SK-N-SH (cell line): ENCODE measurements at regions not wholly inside any gene's neighbourhood (a gene's known extent, or its start where the extent isn't known, plus 50 kb on each side); places are given as distances from the start of the nearest gene placed in this dataset.

Experiments
- CTCF ChIA-PET: fragments of 300-600, 350-600 bp; formaldehyde crosslinking; extraction: SDS; loops from one replicate; lab custom pipeline; 2021; lab: Yijun Ruan, JAX
- POLR2A ChIA-PET: fragments of 350-600 bp; sonication (Branson Sonifier 250); formaldehyde crosslinking; extraction: SDS; loops from one replicate; lab custom pipeline; 2020; ENCODE audit warnings: antibody characterized with exemption, inconsistent platforms; lab: Yijun Ruan, JAX
- DNase-seq: peaks from one replicate; pipeline ENCODE4 v3.0.0; 2012
- H2AFZ ChIP-seq: fragments of 200-600 bp; sonication (generic); 2 replicates; pipeline ENCODE4 v1.8.1; 2016; ENCODE audit warnings: antibody characterized with exemption, mild to moderate bottlenecking, low read depth
- H3F3A ChIP-seq: fragments of 200-600 bp; sonication (generic); replicated peaks from 2 replicates; pipeline ENCODE3; 2016; ENCODE audit warnings: antibody characterized with exemption, mild to moderate bottlenecking; ENCODE audit not compliant: insufficient read depth
- H3K27ac ChIP-seq, 2 experiments: fragments of 200-500 bp in 1 of 2; fragments of 200-600 bp in 1 of 2; sonication (Bioruptor generic) in 1 of 2; sonication (generic), shearing (Covaris generic) in 1 of 2; 2 replicates each; pipeline versions ENCODE4 v1.5.1 to v1.6.1; 2014 to 2016; ENCODE audit warnings: low read depth in 2 of 2, inconsistent platforms in 1 of 2, low read length in 1 of 2, mild to moderate bottlenecking in 1 of 2, mixed read lengths in 1 of 2
- H3K27me3 ChIP-seq: fragments of 200-600 bp; sonication (generic), shearing (Covaris generic); 2 replicates; pipeline ENCODE4 v1.6.1; 2016; ENCODE audit warnings: mixed run types; ENCODE audit not compliant: insufficient read depth
- H3K36me3 ChIP-seq, 2 experiments: fragments of 200-500 bp in 1 of 2; fragments of 200-600 bp in 1 of 2; sonication (Bioruptor generic) in 1 of 2; sonication (generic) in 1 of 2; replicated peaks in 1 of 2; 2 replicates each; pipeline versions ENCODE3 to v1.5.1; 2014 to 2016; ENCODE audit warnings: low read length in 1 of 2, mild to moderate bottlenecking in 1 of 2; ENCODE audit not compliant: insufficient read depth in 2 of 2, control insufficient read depth in 1 of 2
- H3K4me1 ChIP-seq, 2 experiments: fragments of 200-500 bp in 1 of 2; fragments of 200-600 bp in 1 of 2; sonication (Bioruptor generic) in 1 of 2; sonication (generic), shearing (Covaris generic) in 1 of 2; 2 replicates each; pipeline versions ENCODE4 v1.5.1 to v1.6.1; 2014 to 2016; ENCODE audit warnings: low read depth in 1 of 2, low read length in 1 of 2, mixed run types in 1 of 2; ENCODE audit not compliant: insufficient read depth in 2 of 2, control insufficient read depth in 1 of 2
- H3K4me2 ChIP-seq: fragments of 200-600 bp; sonication (generic), shearing (Covaris generic); 2 replicates; pipeline ENCODE4 v1.6.1; 2017; ENCODE audit warnings: mixed run types
- H3K4me3 ChIP-seq, 2 experiments: fragments of 200-500 bp in 1 of 2; fragments of 200-600 bp in 1 of 2; sonication (Bioruptor generic) in 1 of 2; sonication (generic), shearing (Covaris generic) in 1 of 2; 2 replicates each; pipeline versions ENCODE4 v1.5.1 to v1.8.1; 2014 to 2016; ENCODE audit warnings: low read depth in 2 of 2, inconsistent platforms in 1 of 2, low read length in 1 of 2, mild to moderate bottlenecking in 1 of 2, mixed read lengths in 1 of 2, moderate library complexity in 1 of 2
- H3K79me2 ChIP-seq: fragments of 200-600 bp; sonication (generic); 2 replicates; pipeline ENCODE4 v1.8.1; 2017; ENCODE audit warnings: mild to moderate bottlenecking; ENCODE audit not compliant: insufficient read depth
- H3K9ac ChIP-seq: fragments of 200-600 bp; sonication (generic); 2 replicates; pipeline ENCODE4 v1.6.1; 2017; ENCODE audit warnings: mixed run types
- H3K9me2 ChIP-seq: fragments of 200-600 bp; sonication (generic); 2 replicates; pipeline ENCODE4 v1.6.1; 2017; ENCODE audit warnings: mixed run types
- H3K9me3 ChIP-seq: fragments of 200-600 bp; sonication (generic); 2 replicates; pipeline ENCODE4 v1.6.1; 2017; ENCODE audit warnings: mixed run types, mild to moderate bottlenecking, moderate library complexity
- H4K20me1 ChIP-seq: fragments of 200-600 bp; sonication (generic); 2 replicates; pipeline ENCODE4 v1.6.1; 2017; ENCODE audit warnings: mild to moderate bottlenecking, mixed run types; ENCODE audit not compliant: insufficient read depth
- CHD2 ChIP-seq: fragments of 150-350 bp; IDR thresholded peaks from 2 replicates; pipeline ENCODE4 v1.6.1; 2018; ENCODE audit warnings: low read length; ENCODE audit not compliant: partially characterized antibody
- CTCF ChIP-seq: fragments of 200-600 bp; sonication (generic); IDR thresholded peaks from 2 replicates; pipeline ENCODE4 v1.6.1; 2017; ENCODE audit warnings: antibody characterized with exemption, mild to moderate bottlenecking, moderate library complexity
- EZH2phosphoT487 ChIP-seq: fragments of 200-600 bp; sonication (generic); IDR thresholded peaks from 2 replicates; pipeline ENCODE4 v1.6.1; 2017; ENCODE audit warnings: low read depth, mixed run types, mild to moderate bottlenecking, antibody characterized with exemption, moderate library complexity, borderline replicate concordance
- FOXJ3 ChIP-seq: sonication (generic); formaldehyde crosslinking; IDR thresholded peaks from 2 replicates; pipeline ENCODE4 v1.5.1; 2020; ENCODE audit warnings: mild to moderate bottlenecking, missing genetic modification reagents
- GATA2 ChIP-seq: sonication (generic); formaldehyde crosslinking; IDR thresholded peaks from 2 replicates; pipeline ENCODE4 v1.5.0; 2020; ENCODE audit warnings: mild to moderate bottlenecking, missing genetic modification reagents
- IRF3 ChIP-seq: fragments of 150-350 bp; IDR thresholded peaks from 2 replicates; pipeline ENCODE4 v1.6.1; 2016; ENCODE audit warnings: mild to moderate bottlenecking, low read depth, low read length
- JUND ChIP-seq: IDR thresholded peaks from 2 replicates; pipeline ENCODE4 v1.4.0; 2012
- MXI1 ChIP-seq: IDR thresholded peaks from 2 replicates; pipeline ENCODE4 v1.6.1; 2012; ENCODE audit warnings: mild to moderate bottlenecking, low read depth, low read length, improper control_type of control experiment
- NFIC ChIP-seq: IDR thresholded peaks from 2 replicates; pipeline ENCODE4 v1.4.0; 2012; ENCODE audit warnings: borderline replicate concordance
- POLR2AphosphoS5 ChIP-seq: IDR thresholded peaks from 2 replicates; pipeline ENCODE4 v1.6.1; 2012; ENCODE audit warnings: low read depth, low read length
- RAD21 ChIP-seq: IDR thresholded peaks from 2 replicates; pipeline ENCODE4 v1.6.1; 2012; ENCODE audit warnings: mild to moderate bottlenecking, low read length
- RCOR1 ChIP-seq: fragments of 150-350 bp; IDR thresholded peaks from 2 replicates; pipeline ENCODE4 v1.6.1; 2017; ENCODE audit warnings: antibody characterized with exemption, low read length
- RXRA ChIP-seq: IDR thresholded peaks from 2 replicates; pipeline ENCODE4 v1.4.0; 2012; ENCODE audit warnings: low read depth, mild to moderate bottlenecking, borderline replicate concordance
- SMC3 ChIP-seq: IDR thresholded peaks from 2 replicates; pipeline ENCODE4 v1.6.1; 2012; ENCODE audit warnings: low read depth, low read length, improper control_type of control experiment
- TAF1 ChIP-seq: IDR thresholded peaks from 2 replicates; pipeline ENCODE4 v1.6.1; 2012; ENCODE audit warnings: low read depth, mild to moderate bottlenecking, low read length, moderate library complexity, borderline replicate concordance
- TEAD4 ChIP-seq: IDR thresholded peaks from 2 replicates; pipeline ENCODE4 v1.4.0; 2012; ENCODE audit warnings: mild to moderate bottlenecking, borderline replicate concordance; ENCODE audit not compliant: insufficient read depth
- USF1 ChIP-seq: IDR thresholded peaks from 2 replicates; pipeline ENCODE4 v1.4.0; 2012; ENCODE audit warnings: low read depth, borderline replicate concordance
- YY1 ChIP-seq: IDR thresholded peaks from 2 replicates; pipeline ENCODE4 v1.4.0; 2012; ENCODE audit warnings: low read depth, mild to moderate bottlenecking
- WGBS: methylation state at CpG from one replicate; pipeline ENCODE4 v1.1.6; 2017; ENCODE audit warnings: low lambda C conversion rate; 5-methylcytosine and 5-hydroxymethylcytosine counted together
- TF ChIP-seq, protein P1 (sequence below): fragments of 150-350 bp; IDR thresholded peaks from 2 replicates; pipeline ENCODE4 v1.6.1; 2017; ENCODE audit warnings: antibody characterized with exemption, low read length, low read depth, borderline replicate concordance
- TF ChIP-seq, protein P2 (sequence below): IDR thresholded peaks from 2 replicates; pipeline ENCODE4 v1.4.0; 2012; ENCODE audit warnings: low read depth

DNA sequence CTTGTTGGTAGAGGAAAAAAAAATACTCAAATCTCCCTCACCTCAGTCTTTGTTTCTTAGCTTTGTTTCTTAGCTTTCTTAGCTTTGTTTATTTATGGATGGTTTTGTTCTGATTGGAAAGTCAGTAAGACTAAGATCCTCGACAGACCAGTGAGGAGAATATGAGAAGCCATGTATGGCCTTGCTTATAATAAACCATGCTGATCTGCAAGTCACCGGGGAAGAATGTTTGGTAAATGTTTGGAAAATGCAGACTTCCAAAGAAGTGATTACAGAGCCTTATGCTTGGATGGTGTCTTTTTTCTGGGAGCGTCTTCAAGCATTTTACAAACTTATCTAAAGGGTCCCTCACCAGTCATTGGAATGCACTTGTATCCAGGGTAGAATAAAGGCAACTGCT, 90.1 kb upstream of the NOCT start:
- ChIA-PET CTCF (interaction anchor here (1.1 to 1.4 kb wide), 3 partner anchors 13 to 105 kb away, joined by 3 to 8 read pairs (median 4); no protein-coding TSS in a partner anchor), POLR2A (no interaction called here)
- Histone ChIP-seq H3K9me3 (no peaks in the 10 kb centered on the region), H3K4me1 (peaks cover 0 to 4% of the 10 kb centered on the region in 2 experiments; a peak in 2 of 4 replicates), H3K9ac (no peak overlapping the region), H4K20me1 (no peaks in the 10 kb centered on the region), H3F3A (no peaks in the 10 kb centered on the region), H2AFZ (no peak overlapping the region), H3K4me3 (no peak overlapping the region), H3K36me3 (no peaks in the 10 kb centered on the region), H3K79me2 (no peaks in the 10 kb centered on the region), H3K9me2 (no peaks in the 10 kb centered on the region), H3K4me2 (no peak overlapping the region), H3K27me3 (no peaks in the 10 kb centered on the region), H3K27ac (no peak overlapping the region)
- no peak for DNase-seq
- no peak for TF ChIP-seq NFIC
- no peak for TF ChIP-seq CHD2
- TF ChIP-seq JUND, result no peak
- no peak for TF ChIP-seq POLR2AphosphoS5
- no peak for TF ChIP-seq MXI1
- TF ChIP-seq TEAD4, result no peak
- no peak for TF ChIP-seq IRF3
- no peak for TF ChIP-seq TAF1
- WGBS, result 92% methylated on average over 3 of the region's 3 CpGs

DNA sequence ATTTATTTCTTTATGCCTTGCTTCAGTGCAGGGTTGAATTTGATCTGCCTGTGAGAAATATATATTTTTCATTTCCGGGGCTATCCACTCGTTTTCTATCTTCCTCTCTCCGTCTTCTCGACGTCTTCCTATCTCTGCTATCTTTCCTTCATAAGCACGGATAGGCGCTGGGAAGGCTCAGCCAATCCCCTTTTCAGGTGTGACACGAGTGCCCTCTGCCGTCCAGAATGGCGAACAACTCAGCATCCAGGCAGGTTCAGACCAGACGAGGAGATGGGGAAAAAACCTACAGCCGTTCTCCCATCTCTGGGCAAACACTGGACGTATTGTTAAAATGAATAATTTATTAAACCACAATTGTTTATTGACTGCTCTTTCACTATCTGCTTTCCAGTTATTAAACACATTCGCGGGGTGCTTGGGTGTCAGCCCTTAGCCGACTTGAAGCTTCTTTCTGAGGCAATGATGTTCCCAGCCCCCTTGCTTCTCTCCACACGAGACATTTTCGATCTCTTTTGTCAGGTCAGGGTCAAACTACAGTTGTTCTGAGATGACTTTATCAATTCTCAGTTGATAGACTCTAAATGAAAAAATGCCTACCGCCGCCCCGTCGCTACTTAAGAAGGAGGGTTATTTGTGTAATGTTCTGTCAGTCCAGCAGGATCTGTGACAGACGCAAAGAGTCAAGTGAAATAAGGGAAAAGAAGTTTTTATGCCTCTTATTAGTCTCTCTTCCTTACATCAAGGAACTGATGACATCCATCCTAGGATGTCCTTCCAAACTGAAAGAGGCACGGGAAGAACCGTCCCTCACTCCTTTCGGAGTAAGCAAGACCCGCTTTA, 96.3 kb upstream of the NOCT start:
- H3K9ac ChIP-seq, result no peak overlapping the region
- 42% methylated on average over 27 of the region's 27 CpGs for WGBS
- TF ChIP-seq YY1, result no peak
- peak; percentile 42 for TF ChIP-seq CHD2
- TF ChIP-seq, protein P1, sequence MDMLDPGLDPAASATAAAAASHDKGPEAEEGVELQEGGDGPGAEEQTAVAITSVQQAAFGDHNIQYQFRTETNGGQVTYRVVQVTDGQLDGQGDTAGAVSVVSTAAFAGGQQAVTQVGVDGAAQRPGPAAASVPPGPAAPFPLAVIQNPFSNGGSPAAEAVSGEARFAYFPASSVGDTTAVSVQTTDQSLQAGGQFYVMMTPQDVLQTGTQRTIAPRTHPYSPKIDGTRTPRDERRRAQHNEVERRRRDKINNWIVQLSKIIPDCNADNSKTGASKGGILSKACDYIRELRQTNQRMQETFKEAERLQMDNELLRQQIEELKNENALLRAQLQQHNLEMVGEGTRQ, result no peak
- TF ChIP-seq IRF3, result no peak
- peak; percentile 97 for TF ChIP-seq RAD21
- TF ChIP-seq JUND, result no peak
- TF ChIP-seq, protein P2, sequence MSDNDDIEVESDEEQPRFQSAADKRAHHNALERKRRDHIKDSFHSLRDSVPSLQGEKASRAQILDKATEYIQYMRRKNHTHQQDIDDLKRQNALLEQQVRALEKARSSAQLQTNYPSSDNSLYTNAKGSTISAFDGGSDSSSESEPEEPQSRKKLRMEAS, result no peak
- TF ChIP-seq RXRA, result no peak
- no peak for TF ChIP-seq EZH2phosphoT487
- TF ChIP-seq GATA2 (CRISPR knock-in tag), result peak; percentile 70
- no peak for TF ChIP-seq FOXJ3 (CRISPR knock-in tag)
- no peak for TF ChIP-seq TAF1
- TF ChIP-seq SMC3, result peak; percentile 79
- no peak for TF ChIP-seq USF1
- TF ChIP-seq CTCF, result peak; percentile 82
- TF ChIP-seq RCOR1, result 0 out of 2 replicates have a peak, but pooled peaks have one; percentile 19

More for the DNA sequence above, 96.3 kb upstream of the NOCT start:
- Histone ChIP-seq H3K4me2 (peak overlapping the region; percentile 32; the same call in 1 of the 2 replicates), H3K9me2 (no peaks in the 10 kb centered on the region), H3K79me2 (no peaks in the 10 kb centered on the region), H3K36me3 (no peaks in the 10 kb centered on the region), H4K20me1 (no peaks in the 10 kb centered on the region), H3K4me3 (peak overlapping the region in 1 of 2 experiments; percentile 30; a peak in 1 of 4 replicates), H3F3A (no peaks in the 10 kb centered on the region), H3K27ac (peak overlapping the region in 1 of 2 experiments; percentile 29; a peak in 1 of 4 replicates), H2AFZ (no peak overlapping the region), H3K27me3 (no peaks in the 10 kb centered on the region), H3K9me3 (no peaks in the 10 kb centered on the region), H3K4me1 (peaks cover 0 to 28% of the 10 kb centered on the region in 2 experiments; a peak in 2 of 4 replicates)
- DNase-seq, result peak; percentile 54
- ChIA-PET CTCF (interaction anchor here (0.6 to 4.6 kb wide), 16 partner anchors 9 to 1026 kb away, joined by 3 to 25 read pairs (median 4); no protein-coding TSS in a partner anchor), POLR2A (no interaction called here)
